Lung microvascular endothelial cell (primary cell): ENCODE measurements at regions not wholly inside any gene's neighbourhood (a gene's known extent, or its start where the extent isn't known, plus 50 kb on each side); places are given as distances from the start of the nearest gene placed in this dataset.
"Not testable (repeated sequence)": the region's sequence is repeated elsewhere in the genome, so short reads cannot be mapped to it uniquely, and the experiment has no call there.

Experiments used
- DNase-seq, 2 donors: peaks; one replicate each; pipeline versions ENCODE4 v3.0.0 to v3.0.0-alpha.2; 2010; ENCODE audit warnings: low read depth in 2 of 2

- not testable (repeated sequence) for DNase-seq
Measured at GRCh38 chr21:25531538-25532250, 75.6 kb downstream of the MRPL39 start.

- no peak for DNase-seq
Measured at GRCh38 chr21:25528515-25528914, 78.8 kb downstream of the MRPL39 start.

- DNase-seq, result no peak
Measured at GRCh38 chr21:25518491-25518911, 88.8 kb downstream of the MRPL39 start.

- no peak for DNase-seq
Measured at GRCh38 chr21:25515484-25516405, 91.5 kb downstream of the MRPL39 start.

GRCh38 chr21:25513810-25514209 is 93.5 kb downstream of the MRPL39 start:
- DNase-seq, result no peak

GRCh38 chr21:25512095-25513081 is 94.9 kb downstream of the MRPL39 start:
- DNase-seq, result no peak

GRCh38 chr21:25509862-25510261 is 97.4 kb downstream of the MRPL39 start:
- no peak for DNase-seq

GRCh38 chr21:25508364-25508763 is 98.9 kb downstream of the MRPL39 start:
- DNase-seq, result no peak

GRCh38 chr21:25507522-25507921 is 99.8 kb downstream of the MRPL39 start:
- no peak for DNase-seq

GRCh38 chr21:25506887-25507286 is 100.4 kb downstream of the MRPL39 start:
- DNase-seq, result no peak

GRCh38 chr21:25506261-25506660 is 101.0 kb downstream of the MRPL39 start:
- DNase-seq, result no peak

- no peak for DNase-seq
Measured at GRCh38 chr21:25503981-25504380, 103.3 kb downstream of the MRPL39 start.

- no peak for DNase-seq
Measured at GRCh38 chr21:25501996-25502665, 105.2 kb downstream of the MRPL39 start.

GRCh38 chr21:25501462-25501861 is 105.8 kb downstream of the MRPL39 start:
- no peak for DNase-seq

- no peak for DNase-seq
Measured at GRCh38 chr21:25500598-25500997, 106.7 kb downstream of the MRPL39 start.

GRCh38 chr21:25496825-25497482 is 110.3 kb downstream of the MRPL39 start:
- DNase-seq, result no peak

- DNase-seq, result no peak
Measured at GRCh38 chr21:25494804-25495203, 112.5 kb downstream of the MRPL39 start.

- DNase-seq, result no peak
Measured at GRCh38 chr21:25493722-25494121, 113.6 kb downstream of the MRPL39 start.

GRCh38 chr21:25491267-25491666 is 116.0 kb downstream of the MRPL39 start:
- DNase-seq, result no peak

GRCh38 chr21:25490742-25491141 is 116.5 kb downstream of the MRPL39 start:
- DNase-seq, result no peak
